Activated T-helper 2 cell treated with anti-CD3 and anti-CD28 coated beads, Interferon-gamma antibody, Interleukin-2, Interleukin-4, amounts not matched to agents 10 μg/mL and 5 μg/mL and 100 μg/mL, durations not matched to agents 14 hours and 24 hours and 36 hours (primary cell): ENCODE measurements at regions not wholly inside any gene's neighbourhood (a gene's known extent, or its start where the extent isn't known, plus 50 kb on each side); places are given as distances from the start of the nearest gene placed in this dataset.

ENCODE experiments used
- DNase-seq: peaks from one replicate; pipeline ENCODE4 v3.0.0; 2021; ENCODE audit warnings: low spot score
- H3K27ac Mint-ChIP-seq: one replicate; pipeline ENCODE4 v1.8.0; 2021; ENCODE audit warnings: mixed read lengths
- H3K27me3 Mint-ChIP-seq: one replicate; pipeline ENCODE4 v1.8.0; 2021; ENCODE audit warnings: low read depth, mixed read lengths
- H3K36me3 Mint-ChIP-seq: one replicate; pipeline ENCODE4 v1.8.0; 2021; ENCODE audit warnings: low read depth, mixed read lengths
- H3K4me1 Mint-ChIP-seq: one replicate; pipeline ENCODE4 v1.8.0; 2021; ENCODE audit warnings: low read depth, mixed read lengths
- H3K4me3 Mint-ChIP-seq: one replicate; pipeline ENCODE4 v1.8.0; 2021; ENCODE audit warnings: low read depth, mild to moderate bottlenecking, moderate library complexity, mixed read lengths
- H3K9me3 Mint-ChIP-seq: one replicate; pipeline ENCODE4 v1.8.0; 2021; ENCODE audit warnings: mixed read lengths
- intact Hi-C: fragments of 100-400 bp; cut with micrococcal nuclease; formaldehyde crosslinking; loops from one replicate; pipeline ENCODE4 v1.15.1; 2023

GRCh38 chr1:87959236-87959635 is 630.6 kb downstream of the LMO4 start:
- H3K4me1 Mint-ChIP-seq, result no peaks in the 10 kb centered on the region
- H3K27ac Mint-ChIP-seq, result no peak overlapping the region
- H3K36me3 Mint-ChIP-seq, result no peaks in the 10 kb centered on the region
- no peaks in the 10 kb centered on the region for H3K27me3 Mint-ChIP-seq
- no peak for DNase-seq
- no peaks in the 10 kb centered on the region for H3K9me3 Mint-ChIP-seq
- intact Hi-C loops, result no loop called here
- H3K4me3 Mint-ChIP-seq, result no peak overlapping the region

- intact Hi-C loops, result no loop called here
- Mint-ChIP-seq H3K27ac (no peak overlapping the region), H3K4me1 (no peaks in the 10 kb centered on the region), H3K9me3 (no peaks in the 10 kb centered on the region), H3K4me3 (no peak overlapping the region), H3K27me3 (no peaks in the 10 kb centered on the region), H3K36me3 (no peaks in the 10 kb centered on the region)
- no peak for DNase-seq
Observed at GRCh38 chr1:87961992-87962391, 633.3 kb downstream of the LMO4 start.

- Mint-ChIP-seq H3K27me3 (no peaks in the 10 kb centered on the region), H3K27ac (no peak overlapping the region)
Observed at GRCh38 chr1:87963556-87963955, 634.9 kb downstream of the LMO4 start.

GRCh38 chr1:87965193-87965592 is 636.5 kb downstream of the LMO4 start:
- no peak overlapping the region for H3K27ac Mint-ChIP-seq
- intact Hi-C loops, result no loop called here

More at GRCh38 chr1:87963556-87963955, 634.9 kb downstream of the LMO4 start:
- no peaks in the 10 kb centered on the region for H3K9me3 Mint-ChIP-seq
- no peak overlapping the region for H3K4me3 Mint-ChIP-seq
- no peak for DNase-seq
- intact Hi-C loops, result no loop called here
- no peaks in the 10 kb centered on the region for H3K4me1 Mint-ChIP-seq
- H3K36me3 Mint-ChIP-seq, result no peaks in the 10 kb centered on the region

GRCh38 chr1:87968197-87968955 is 639.7 kb downstream of the LMO4 start:
- no peaks in the 10 kb centered on the region for H3K27me3 Mint-ChIP-seq
- intact Hi-C loops, result no loop called here

More at GRCh38 chr1:87965193-87965592, 636.5 kb downstream of the LMO4 start:
- Mint-ChIP-seq H3K9me3 (no peaks in the 10 kb centered on the region), H3K4me1 (no peaks in the 10 kb centered on the region), H3K4me3 (no peak overlapping the region), H3K27me3 (no peaks in the 10 kb centered on the region), H3K36me3 (no peaks in the 10 kb centered on the region)
- no peak for DNase-seq

GRCh38 chr1:87969040-87969439 is 640.4 kb downstream of the LMO4 start:
- Mint-ChIP-seq H3K4me1 (no peaks in the 10 kb centered on the region), H3K27me3 (no peaks in the 10 kb centered on the region), H3K36me3 (no peaks in the 10 kb centered on the region), H3K4me3 (no peak overlapping the region), H3K27ac (no peak overlapping the region), H3K9me3 (no peaks in the 10 kb centered on the region)
- intact Hi-C loops, result no loop called here
- DNase-seq, result no peak

More at GRCh38 chr1:87968197-87968955, 639.7 kb downstream of the LMO4 start:
- Mint-ChIP-seq H3K4me1 (no peaks in the 10 kb centered on the region), H3K27ac (no peak overlapping the region), H3K36me3 (no peaks in the 10 kb centered on the region), H3K9me3 (no peaks in the 10 kb centered on the region), H3K4me3 (no peak overlapping the region)
- no peak for DNase-seq

GRCh38 chr1:87972811-87973210 is 644.1 kb downstream of the LMO4 start:
- H3K4me3 Mint-ChIP-seq, result no peak overlapping the region
- H3K9me3 Mint-ChIP-seq, result no peaks in the 10 kb centered on the region
- intact Hi-C loops, result no loop called here
- no peaks in the 10 kb centered on the region for H3K27me3 Mint-ChIP-seq
- H3K36me3 Mint-ChIP-seq, result no peaks in the 10 kb centered on the region
- no peaks in the 10 kb centered on the region for H3K4me1 Mint-ChIP-seq
- H3K27ac Mint-ChIP-seq, result no peak overlapping the region
- DNase-seq, result no peak

- H3K36me3 Mint-ChIP-seq, result no peaks in the 10 kb centered on the region
- no peak overlapping the region for H3K27ac Mint-ChIP-seq
- H3K4me3 Mint-ChIP-seq, result no peak overlapping the region
- DNase-seq, result no peak
- H3K4me1 Mint-ChIP-seq, result no peaks in the 10 kb centered on the region
- intact Hi-C loops, result no loop called here
- H3K27me3 Mint-ChIP-seq, result no peaks in the 10 kb centered on the region
- H3K9me3 Mint-ChIP-seq, result no peaks in the 10 kb centered on the region
Observed at GRCh38 chr1:87973896-87974295, 645.2 kb downstream of the LMO4 start.

GRCh38 chr1:87976316-87976715 is 647.6 kb downstream of the LMO4 start:
- no peaks in the 10 kb centered on the region for H3K27me3 Mint-ChIP-seq
- intact Hi-C loops, result no loop called here
- DNase-seq, result no peak
- H3K36me3 Mint-ChIP-seq, result no peaks in the 10 kb centered on the region
- no peaks in the 10 kb centered on the region for H3K9me3 Mint-ChIP-seq
- H3K27ac Mint-ChIP-seq, result no peak overlapping the region
- no peaks in the 10 kb centered on the region for H3K4me1 Mint-ChIP-seq
- no peak overlapping the region for H3K4me3 Mint-ChIP-seq

- H3K36me3 Mint-ChIP-seq, result no peaks in the 10 kb centered on the region
- no peaks in the 10 kb centered on the region for H3K4me1 Mint-ChIP-seq
- no peak overlapping the region for H3K4me3 Mint-ChIP-seq
- H3K27ac Mint-ChIP-seq, result no peak overlapping the region
- no peak for DNase-seq
- no peaks in the 10 kb centered on the region for H3K9me3 Mint-ChIP-seq
- no peaks in the 10 kb centered on the region for H3K27me3 Mint-ChIP-seq
- intact Hi-C loops, result no loop called here
Observed at GRCh38 chr1:87977145-87977544, 648.5 kb downstream of the LMO4 start.

- Mint-ChIP-seq H3K27ac (no peak overlapping the region), H3K36me3 (no peaks in the 10 kb centered on the region), H3K9me3 (no peaks in the 10 kb centered on the region), H3K4me1 (no peaks in the 10 kb centered on the region), H3K27me3 (no peaks in the 10 kb centered on the region), H3K4me3 (no peak overlapping the region)
- no peak for DNase-seq
- intact Hi-C loops, result no loop called here
Observed at GRCh38 chr1:87979079-87979478, 650.4 kb downstream of the LMO4 start.

GRCh38 chr1:87980494-87980893 is 651.8 kb downstream of the LMO4 start:
- no peak for DNase-seq
- Mint-ChIP-seq H3K27ac (no peak overlapping the region), H3K27me3 (no peaks in the 10 kb centered on the region), H3K36me3 (no peaks in the 10 kb centered on the region), H3K4me1 (no peaks in the 10 kb centered on the region), H3K4me3 (no peak overlapping the region), H3K9me3 (no peaks in the 10 kb centered on the region)
- intact Hi-C loops, result no loop called here

- DNase-seq, result no peak
- no peaks in the 10 kb centered on the region for H3K36me3 Mint-ChIP-seq
- no peaks in the 10 kb centered on the region for H3K27me3 Mint-ChIP-seq
- no peak overlapping the region for H3K27ac Mint-ChIP-seq
- H3K9me3 Mint-ChIP-seq, result no peaks in the 10 kb centered on the region
- no peak overlapping the region for H3K4me3 Mint-ChIP-seq
- no peaks in the 10 kb centered on the region for H3K4me1 Mint-ChIP-seq
- intact Hi-C loops, result no loop called here
Observed at GRCh38 chr1:87981386-87981785, 652.7 kb downstream of the LMO4 start.

GRCh38 chr1:87981810-87982209 is 653.1 kb downstream of the LMO4 start:
- Mint-ChIP-seq H3K4me1 (no peaks in the 10 kb centered on the region), H3K36me3 (no peaks in the 10 kb centered on the region), H3K4me3 (no peak overlapping the region), H3K27ac (no peak overlapping the region), H3K9me3 (no peaks in the 10 kb centered on the region), H3K27me3 (no peaks in the 10 kb centered on the region)
- no peak for DNase-seq
- intact Hi-C loops, result no loop called here
